ENCODE measurements at regions not wholly inside any gene's neighbourhood (a gene's known extent, or its start where the extent isn't known, plus 50 kb on each side); places are given as distances from the start of the nearest gene placed in this dataset.
"Not testable (repeated sequence)": the region's sequence is repeated elsewhere in the genome, so short reads cannot be mapped to it uniquely, and the experiment has no call there.

GRCh38 chr11:11209967-11210366 is 143.1 kb downstream of the CSNK2A3 start:
- ATAC-seq (ENCODE audit: insufficient number of reproducible peaks, low FRiP score, low read depth) (no peak), DNase-seq (ENCODE audit: low spot score) (no peak)
- no peaks in the 10 kb centered on the region for H3K27me3 ChIP-seq (replicated peaks; ENCODE audit: insufficient read depth)
- H3K4me3 ChIP-seq = no peak overlapping the region
- H3K36me3 ChIP-seq = no peaks in the 10 kb centered on the region
- H3K27ac ChIP-seq = no peak overlapping the region
- TF ChIP-seq, protein P1, sequence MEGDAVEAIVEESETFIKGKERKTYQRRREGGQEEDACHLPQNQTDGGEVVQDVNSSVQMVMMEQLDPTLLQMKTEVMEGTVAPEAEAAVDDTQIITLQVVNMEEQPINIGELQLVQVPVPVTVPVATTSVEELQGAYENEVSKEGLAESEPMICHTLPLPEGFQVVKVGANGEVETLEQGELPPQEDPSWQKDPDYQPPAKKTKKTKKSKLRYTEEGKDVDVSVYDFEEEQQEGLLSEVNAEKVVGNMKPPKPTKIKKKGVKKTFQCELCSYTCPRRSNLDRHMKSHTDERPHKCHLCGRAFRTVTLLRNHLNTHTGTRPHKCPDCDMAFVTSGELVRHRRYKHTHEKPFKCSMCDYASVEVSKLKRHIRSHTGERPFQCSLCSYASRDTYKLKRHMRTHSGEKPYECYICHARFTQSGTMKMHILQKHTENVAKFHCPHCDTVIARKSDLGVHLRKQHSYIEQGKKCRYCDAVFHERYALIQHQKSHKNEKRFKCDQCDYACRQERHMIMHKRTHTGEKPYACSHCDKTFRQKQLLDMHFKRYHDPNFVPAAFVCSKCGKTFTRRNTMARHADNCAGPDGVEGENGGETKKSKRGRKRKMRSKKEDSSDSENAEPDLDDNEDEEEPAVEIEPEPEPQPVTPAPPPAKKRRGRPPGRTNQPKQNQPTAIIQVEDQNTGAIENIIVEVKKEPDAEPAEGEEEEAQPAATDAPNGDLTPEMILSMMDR (IDR thresholded peaks at IDR 0.05) = no peak
- peaks cover 5 to 22% of the 10 kb centered on the region in 2 donors for H3K4me1 ChIP-seq (ENCODE audit: control insufficient read depth in 1 of 2, low read depth in 2 of 2)
- H3K9me3 ChIP-seq = no peaks in the 10 kb centered on the region

DNA sequence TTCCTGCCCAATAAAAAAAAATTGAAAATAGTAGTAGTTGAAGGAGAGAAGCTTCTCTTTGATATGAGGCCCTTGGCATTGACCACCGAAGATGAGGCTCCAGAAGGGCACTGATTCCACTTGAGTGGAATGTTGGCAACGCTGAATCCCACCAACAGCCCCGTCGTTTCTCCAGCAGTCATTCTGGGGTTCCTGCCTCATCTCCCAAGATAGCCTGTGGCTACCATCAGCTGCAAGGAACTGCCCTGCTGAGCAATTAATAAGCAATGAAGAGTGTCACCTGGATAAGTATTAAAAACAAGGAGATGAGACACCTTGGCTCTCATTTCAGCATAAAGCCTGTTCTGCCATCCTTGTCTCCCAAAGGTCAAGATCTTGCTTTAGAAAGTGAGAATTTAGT is 144.1 kb downstream of the CSNK2A3 start:
- DNase-seq (ENCODE audit: low spot score) (no peak), ATAC-seq (ENCODE audit: insufficient number of reproducible peaks, low FRiP score, low read depth) (no peak)
- no peak overlapping the region for H3K27ac ChIP-seq
- TF ChIP-seq, protein P1 (IDR thresholded peaks at IDR 0.05) = no peak
- no peaks in the 10 kb centered on the region for H3K36me3 ChIP-seq
- no peak overlapping the region for H3K4me3 ChIP-seq
- H3K4me1 ChIP-seq (ENCODE audit: control insufficient read depth in 1 of 2, low read depth in 2 of 2) = peaks cover 5 to 22% of the 10 kb centered on the region in 2 donors
- H3K9me3 ChIP-seq = no peaks in the 10 kb centered on the region
- H3K27me3 ChIP-seq (replicated peaks; ENCODE audit: insufficient read depth) = no peaks in the 10 kb centered on the region

- Histone ChIP-seq H3K27ac (no peak overlapping the region), H3K4me3 (no peak overlapping the region), H3K9me3 (peaks cover 6% of the 10 kb centered on the region), H3K4me1 (ENCODE audit: control insufficient read depth in 1 of 2, low read depth in 2 of 2) (peaks cover 2 to 15% of the 10 kb centered on the region in 2 donors), H3K27me3 (replicated peaks; ENCODE audit: insufficient read depth) (no peaks in the 10 kb centered on the region), H3K36me3 (no peaks in the 10 kb centered on the region)
- TF ChIP-seq, protein P1 (IDR thresholded peaks at IDR 0.05) = no peak
- DNase-seq (ENCODE audit: low spot score) = no peak
- no peak for ATAC-seq (ENCODE audit: insufficient number of reproducible peaks, low FRiP score, low read depth)
Measured at GRCh38 chr11:11207428-11207827, 145.6 kb downstream of the CSNK2A3 start.

DNA sequence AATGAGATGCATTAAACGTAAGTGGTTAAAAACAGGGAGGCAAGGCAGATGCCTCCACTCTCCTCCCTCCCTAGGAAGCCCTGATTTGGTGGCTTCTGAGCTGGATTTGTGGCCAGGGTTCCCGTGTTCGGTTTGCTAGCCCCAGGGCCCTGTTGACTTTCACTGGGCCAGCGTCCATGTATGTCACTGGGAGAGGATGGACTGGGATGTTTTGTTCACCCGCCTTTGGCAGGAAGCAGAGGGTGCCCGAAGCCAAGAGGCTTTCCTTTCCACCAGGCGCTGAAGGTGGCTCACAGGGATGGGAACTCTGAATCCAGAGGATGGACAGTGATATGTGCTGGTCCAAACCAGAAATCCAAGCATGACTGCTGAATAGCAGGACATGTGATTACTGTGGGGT is 146.6 kb downstream of the CSNK2A3 start:
- Histone ChIP-seq H3K27me3 (replicated peaks; ENCODE audit: insufficient read depth) (no peaks in the 10 kb centered on the region), H3K36me3 (no peaks in the 10 kb centered on the region), H3K4me1 (ENCODE audit: control insufficient read depth in 1 of 2, low read depth in 2 of 2) (peaks cover 2 to 6% of the 10 kb centered on the region in 2 donors), H3K9me3 (peaks cover 6% of the 10 kb centered on the region), H3K27ac (no peak overlapping the region), H3K4me3 (no peak overlapping the region)
- TF ChIP-seq, protein P1 (IDR thresholded peaks at IDR 0.05) = no peak
- ATAC-seq (ENCODE audit: insufficient number of reproducible peaks, low FRiP score, low read depth) (no peak), DNase-seq (ENCODE audit: low spot score) (no peak)

GRCh38 chr11:11202885-11203284 is 150.2 kb downstream of the CSNK2A3 start:
- TF ChIP-seq, protein P1 (IDR thresholded peaks at IDR 0.05) = no peak
- DNase-seq (ENCODE audit: low spot score) = no peak

GRCh38 chr11:11201302-11201701 is 151.7 kb downstream of the CSNK2A3 start:
- not testable (repeated sequence) for H3K9me3 ChIP-seq; ATAC-seq (ENCODE audit: insufficient number of reproducible peaks, low FRiP score, low read depth); H3K36me3 ChIP-seq; H3K27me3 ChIP-seq (replicated peaks; ENCODE audit: insufficient read depth); H3K4me3 ChIP-seq; DNase-seq (ENCODE audit: low spot score); H3K4me1 ChIP-seq (ENCODE audit: control insufficient read depth in 1 of 2, low read depth in 2 of 2); H3K27ac ChIP-seq

More at GRCh38 chr11:11202885-11203284, 150.2 kb downstream of the CSNK2A3 start:
- Histone ChIP-seq H3K36me3 (no peaks in the 10 kb centered on the region), H3K27me3 (replicated peaks; ENCODE audit: insufficient read depth) (no peaks in the 10 kb centered on the region), H3K27ac (no peak overlapping the region), H3K4me1 (ENCODE audit: control insufficient read depth in 1 of 2, low read depth in 2 of 2) (no peaks in the 10 kb centered on the region), H3K9me3 (peaks cover 6% of the 10 kb centered on the region), H3K4me3 (no peak overlapping the region)
- ATAC-seq (ENCODE audit: insufficient number of reproducible peaks, low FRiP score, low read depth) = no peak
